ENCODE measurements at regions not wholly inside any gene's neighbourhood (a gene's known extent, or its start where the extent isn't known, plus 50 kb on each side); places are given as distances from the start of the nearest gene placed in this dataset.

DNA sequence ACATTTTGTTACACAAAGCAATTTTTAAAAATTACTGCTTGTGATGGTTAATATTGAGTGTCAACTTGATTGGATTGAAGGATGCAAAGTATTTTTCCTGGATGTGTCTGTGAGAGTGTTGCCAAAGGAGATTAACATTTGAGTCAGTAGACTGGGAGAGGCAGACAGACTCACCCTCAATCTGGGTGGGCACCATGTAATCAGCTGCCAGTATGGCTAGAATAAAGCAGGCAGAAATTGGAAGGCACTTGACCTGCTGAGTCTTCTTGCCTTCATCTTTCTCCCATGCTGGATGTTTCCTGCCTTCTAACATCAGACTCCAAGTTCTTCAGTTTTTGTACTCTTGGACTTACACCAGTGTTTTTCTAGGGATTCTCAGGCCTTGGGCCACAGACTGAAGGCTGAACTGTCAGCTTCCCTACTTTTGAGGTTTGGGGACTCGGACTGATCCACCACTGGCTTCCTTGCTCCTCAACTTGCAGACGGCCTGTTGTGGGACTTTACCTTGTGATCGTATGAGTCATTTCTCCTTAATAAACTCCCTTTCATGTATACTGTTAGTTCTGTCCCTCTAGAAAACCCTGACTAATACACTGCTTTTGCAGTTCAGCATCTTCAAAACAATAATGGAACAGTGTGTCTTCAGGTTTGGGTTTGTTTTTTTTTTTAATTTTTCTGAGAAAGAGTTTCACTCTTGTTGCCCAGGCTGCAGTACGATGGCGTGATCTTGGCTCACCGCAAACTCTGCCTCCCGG, 244.1 kb upstream of the SEMA3C start:
- no peak for TF ChIP-seq YY1 (IDR thresholded peaks at IDR 0.05)
- TF ChIP-seq, protein P1, sequence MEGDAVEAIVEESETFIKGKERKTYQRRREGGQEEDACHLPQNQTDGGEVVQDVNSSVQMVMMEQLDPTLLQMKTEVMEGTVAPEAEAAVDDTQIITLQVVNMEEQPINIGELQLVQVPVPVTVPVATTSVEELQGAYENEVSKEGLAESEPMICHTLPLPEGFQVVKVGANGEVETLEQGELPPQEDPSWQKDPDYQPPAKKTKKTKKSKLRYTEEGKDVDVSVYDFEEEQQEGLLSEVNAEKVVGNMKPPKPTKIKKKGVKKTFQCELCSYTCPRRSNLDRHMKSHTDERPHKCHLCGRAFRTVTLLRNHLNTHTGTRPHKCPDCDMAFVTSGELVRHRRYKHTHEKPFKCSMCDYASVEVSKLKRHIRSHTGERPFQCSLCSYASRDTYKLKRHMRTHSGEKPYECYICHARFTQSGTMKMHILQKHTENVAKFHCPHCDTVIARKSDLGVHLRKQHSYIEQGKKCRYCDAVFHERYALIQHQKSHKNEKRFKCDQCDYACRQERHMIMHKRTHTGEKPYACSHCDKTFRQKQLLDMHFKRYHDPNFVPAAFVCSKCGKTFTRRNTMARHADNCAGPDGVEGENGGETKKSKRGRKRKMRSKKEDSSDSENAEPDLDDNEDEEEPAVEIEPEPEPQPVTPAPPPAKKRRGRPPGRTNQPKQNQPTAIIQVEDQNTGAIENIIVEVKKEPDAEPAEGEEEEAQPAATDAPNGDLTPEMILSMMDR (IDR thresholded peaks at IDR 0.05; ENCODE audit: low read depth, low read length, missing input control): no peak
- no peak for TF ChIP-seq RXRA (IDR thresholded peaks at IDR 0.05)
- no peak for TF ChIP-seq GABPA (IDR thresholded peaks at IDR 0.05 in 1 of 2, conservative IDR thresholded peaks at IDR 0.05 in 1 of 2)
- no peak for TF ChIP-seq TAF1 (conservative IDR thresholded peaks at IDR 0.05)
